Astrocyte (in vitro differentiated cells and primary cell): ENCODE measurements at regions not wholly inside any gene's neighbourhood (a gene's known extent, or its start where the extent isn't known, plus 50 kb on each side); places are given as distances from the start of the nearest gene placed in this dataset.

Experiments used
- EZH2 ChIP-seq: IDR thresholded peaks from 2 replicates; pipeline ENCODE4 v1.6.1; 2012; ENCODE audit warnings: mild to moderate bottlenecking, low read length, inconsistent platforms; ENCODE audit not compliant: insufficient read depth
- TF ChIP-seq, protein P1 (sequence below): IDR thresholded peaks from 2 replicates; pipeline ENCODE4 v1.5.1; 2011; ENCODE audit warnings: low read depth, mild to moderate bottlenecking, inconsistent platforms, low read length, moderate library complexity; ENCODE audit not compliant: insufficient read depth

- TF ChIP-seq, protein P1, sequence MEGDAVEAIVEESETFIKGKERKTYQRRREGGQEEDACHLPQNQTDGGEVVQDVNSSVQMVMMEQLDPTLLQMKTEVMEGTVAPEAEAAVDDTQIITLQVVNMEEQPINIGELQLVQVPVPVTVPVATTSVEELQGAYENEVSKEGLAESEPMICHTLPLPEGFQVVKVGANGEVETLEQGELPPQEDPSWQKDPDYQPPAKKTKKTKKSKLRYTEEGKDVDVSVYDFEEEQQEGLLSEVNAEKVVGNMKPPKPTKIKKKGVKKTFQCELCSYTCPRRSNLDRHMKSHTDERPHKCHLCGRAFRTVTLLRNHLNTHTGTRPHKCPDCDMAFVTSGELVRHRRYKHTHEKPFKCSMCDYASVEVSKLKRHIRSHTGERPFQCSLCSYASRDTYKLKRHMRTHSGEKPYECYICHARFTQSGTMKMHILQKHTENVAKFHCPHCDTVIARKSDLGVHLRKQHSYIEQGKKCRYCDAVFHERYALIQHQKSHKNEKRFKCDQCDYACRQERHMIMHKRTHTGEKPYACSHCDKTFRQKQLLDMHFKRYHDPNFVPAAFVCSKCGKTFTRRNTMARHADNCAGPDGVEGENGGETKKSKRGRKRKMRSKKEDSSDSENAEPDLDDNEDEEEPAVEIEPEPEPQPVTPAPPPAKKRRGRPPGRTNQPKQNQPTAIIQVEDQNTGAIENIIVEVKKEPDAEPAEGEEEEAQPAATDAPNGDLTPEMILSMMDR, result no peak
- no peak for TF ChIP-seq EZH2
Observed at GRCh38 chr9:74025402-74025925, 471.7 kb upstream of the RORB start.
